ENCODE measurements at regions not wholly inside any gene's neighbourhood (a gene's known extent, or its start where the extent isn't known, plus 50 kb on each side); places are given as distances from the start of the nearest gene placed in this dataset.

DNA sequence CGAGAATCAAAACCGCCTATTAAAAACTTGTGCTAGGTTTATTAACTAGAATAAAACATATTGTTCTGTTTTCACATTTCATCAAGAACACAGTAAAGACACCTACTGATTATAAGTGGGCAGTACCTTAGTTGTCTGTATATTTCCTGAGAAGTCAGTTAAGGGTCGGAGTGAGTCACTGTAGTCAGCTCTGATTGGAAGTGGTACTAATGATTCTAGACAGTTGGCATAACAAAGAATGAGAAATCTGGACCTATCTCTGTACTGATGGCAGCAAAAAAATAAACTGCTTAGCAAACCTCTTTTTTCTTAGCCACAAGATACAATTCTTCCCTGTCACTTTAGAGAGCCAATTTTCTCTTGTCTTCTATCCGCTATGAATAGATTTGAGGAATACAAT, 387.3 kb upstream of the ADGRB3 start:
- TF ChIP-seq, protein P1, sequence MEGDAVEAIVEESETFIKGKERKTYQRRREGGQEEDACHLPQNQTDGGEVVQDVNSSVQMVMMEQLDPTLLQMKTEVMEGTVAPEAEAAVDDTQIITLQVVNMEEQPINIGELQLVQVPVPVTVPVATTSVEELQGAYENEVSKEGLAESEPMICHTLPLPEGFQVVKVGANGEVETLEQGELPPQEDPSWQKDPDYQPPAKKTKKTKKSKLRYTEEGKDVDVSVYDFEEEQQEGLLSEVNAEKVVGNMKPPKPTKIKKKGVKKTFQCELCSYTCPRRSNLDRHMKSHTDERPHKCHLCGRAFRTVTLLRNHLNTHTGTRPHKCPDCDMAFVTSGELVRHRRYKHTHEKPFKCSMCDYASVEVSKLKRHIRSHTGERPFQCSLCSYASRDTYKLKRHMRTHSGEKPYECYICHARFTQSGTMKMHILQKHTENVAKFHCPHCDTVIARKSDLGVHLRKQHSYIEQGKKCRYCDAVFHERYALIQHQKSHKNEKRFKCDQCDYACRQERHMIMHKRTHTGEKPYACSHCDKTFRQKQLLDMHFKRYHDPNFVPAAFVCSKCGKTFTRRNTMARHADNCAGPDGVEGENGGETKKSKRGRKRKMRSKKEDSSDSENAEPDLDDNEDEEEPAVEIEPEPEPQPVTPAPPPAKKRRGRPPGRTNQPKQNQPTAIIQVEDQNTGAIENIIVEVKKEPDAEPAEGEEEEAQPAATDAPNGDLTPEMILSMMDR (IDR thresholded peaks at IDR 0.05): no peak
- H3K27me3 ChIP-seq: no peaks in the 10 kb centered on the region
- DNase-seq (ENCODE audit: low spot score): no peak
- H3K36me3 ChIP-seq: no peaks in the 10 kb centered on the region
- no peak overlapping the region for H3K4me3 ChIP-seq
- H3K27ac ChIP-seq: no peak overlapping the region
- peaks cover 0 to 4% of the 10 kb centered on the region in 2 donors for H3K9me3 ChIP-seq
- no peaks in the 10 kb centered on the region for H3K4me1 ChIP-seq

DNA sequence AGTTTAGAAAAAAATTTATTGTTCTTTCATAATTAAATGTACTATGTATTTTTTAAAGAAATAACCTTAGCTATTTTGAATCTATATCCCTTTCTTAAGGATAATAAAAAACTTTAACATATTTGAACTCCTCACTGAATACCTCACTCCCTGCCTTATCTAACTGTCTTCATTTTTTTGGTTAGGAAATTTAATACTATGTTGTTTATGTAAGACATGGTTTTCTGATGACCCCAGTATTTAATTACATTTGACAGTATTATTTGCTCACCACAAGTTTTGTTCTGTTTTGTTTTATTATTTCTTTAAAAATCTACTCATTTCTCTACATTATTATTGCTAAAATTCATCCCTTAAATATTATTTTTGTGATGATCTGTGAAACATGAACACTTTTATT, 394.4 kb upstream of the ADGRB3 start:
- Histone ChIP-seq H3K36me3 (no peaks in the 10 kb centered on the region), H3K4me3 (no peak overlapping the region), H3K27ac (no peak overlapping the region), H3K4me1 (no peaks in the 10 kb centered on the region), H3K9me3 (no peaks in the 10 kb centered on the region), H3K27me3 (no peaks in the 10 kb centered on the region)
- no peak for DNase-seq (ENCODE audit: low spot score)
- TF ChIP-seq, protein P1 (IDR thresholded peaks at IDR 0.05): no peak

DNA sequence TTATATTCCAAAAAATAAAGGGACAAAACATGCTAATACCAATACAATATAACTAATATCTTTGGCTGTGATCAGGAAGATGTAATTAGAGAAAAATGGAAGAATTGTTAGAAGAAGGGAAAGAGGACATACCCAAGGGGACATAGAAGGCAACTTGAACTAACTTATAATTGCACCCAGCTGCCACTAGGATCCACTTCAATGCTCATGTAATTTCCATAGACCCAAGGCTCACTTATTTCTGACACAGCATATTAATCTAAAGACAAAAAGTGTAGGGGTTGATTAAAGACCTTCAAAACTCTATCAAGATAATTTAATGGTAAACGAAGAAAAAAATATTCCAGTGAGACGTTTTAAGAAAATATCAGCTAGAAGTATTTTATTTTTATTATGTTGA, 396.0 kb upstream of the ADGRB3 start:
- no peak overlapping the region for H3K4me3 ChIP-seq
- H3K36me3 ChIP-seq: no peaks in the 10 kb centered on the region
- no peak for DNase-seq (ENCODE audit: low spot score)
- H3K27ac ChIP-seq: no peak overlapping the region
- H3K27me3 ChIP-seq: no peaks in the 10 kb centered on the region
- TF ChIP-seq, protein P1 (IDR thresholded peaks at IDR 0.05): no peak
- no peaks in the 10 kb centered on the region for H3K9me3 ChIP-seq
- H3K4me1 ChIP-seq: no peaks in the 10 kb centered on the region

DNA sequence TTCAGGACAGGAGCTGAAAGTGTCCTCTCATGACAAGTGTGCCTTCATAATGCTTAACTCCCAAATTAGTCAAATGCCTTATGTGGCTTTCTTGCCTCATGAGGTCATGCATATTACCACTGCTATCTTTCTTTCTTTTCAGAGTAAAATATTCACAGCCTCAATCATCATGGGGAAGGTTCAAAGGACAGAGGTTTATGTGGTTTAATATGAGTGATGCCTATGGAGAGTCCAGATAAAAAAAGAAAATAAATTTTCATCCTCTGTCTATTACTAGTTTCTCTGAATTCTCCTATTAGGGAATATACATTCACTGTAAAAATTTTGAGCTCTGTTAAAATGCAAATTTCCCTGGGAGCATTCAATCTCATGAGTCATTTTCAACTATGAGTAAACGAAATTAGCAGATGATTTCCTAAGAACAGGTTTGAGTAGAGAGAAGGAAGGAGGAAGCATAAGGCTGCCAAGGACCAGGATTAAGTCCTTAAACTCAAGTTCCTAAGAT, 396.9 kb upstream of the ADGRB3 start:
- H3K27me3 ChIP-seq: no peaks in the 10 kb centered on the region
- no peak for DNase-seq (ENCODE audit: low spot score)
- H3K36me3 ChIP-seq: no peaks in the 10 kb centered on the region
- no peaks in the 10 kb centered on the region for H3K4me1 ChIP-seq
- H3K4me3 ChIP-seq: no peak overlapping the region
- no peak overlapping the region for H3K27ac ChIP-seq
- no peaks in the 10 kb centered on the region for H3K9me3 ChIP-seq
- TF ChIP-seq, protein P1 (IDR thresholded peaks at IDR 0.05): no peak

DNA sequence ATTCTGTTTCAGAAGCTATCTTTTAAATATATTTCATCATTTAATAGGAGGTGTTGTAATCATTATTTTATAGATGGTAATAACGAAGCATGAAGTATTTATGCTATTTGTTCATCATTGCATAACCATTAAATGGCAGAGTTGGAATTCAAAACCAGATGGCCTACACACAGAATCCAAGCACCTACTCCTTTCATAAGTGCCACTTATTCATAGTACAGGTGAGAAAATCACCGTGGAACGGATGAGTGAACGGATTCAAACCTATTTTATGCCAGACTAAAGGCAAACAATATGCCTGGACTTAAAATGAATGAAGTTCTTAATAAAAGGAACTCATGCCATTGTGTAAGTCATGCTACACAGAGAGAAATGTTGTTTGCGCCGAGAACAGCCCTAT, 397.9 kb upstream of the ADGRB3 start:
- H3K4me3 ChIP-seq: no peak overlapping the region
- DNase-seq (ENCODE audit: low spot score): no peak
- H3K4me1 ChIP-seq: no peaks in the 10 kb centered on the region
- no peak overlapping the region for H3K27ac ChIP-seq
- H3K9me3 ChIP-seq: no peaks in the 10 kb centered on the region
- no peaks in the 10 kb centered on the region for H3K36me3 ChIP-seq
- TF ChIP-seq, protein P1 (IDR thresholded peaks at IDR 0.05): no peak
- H3K27me3 ChIP-seq: no peaks in the 10 kb centered on the region

DNA sequence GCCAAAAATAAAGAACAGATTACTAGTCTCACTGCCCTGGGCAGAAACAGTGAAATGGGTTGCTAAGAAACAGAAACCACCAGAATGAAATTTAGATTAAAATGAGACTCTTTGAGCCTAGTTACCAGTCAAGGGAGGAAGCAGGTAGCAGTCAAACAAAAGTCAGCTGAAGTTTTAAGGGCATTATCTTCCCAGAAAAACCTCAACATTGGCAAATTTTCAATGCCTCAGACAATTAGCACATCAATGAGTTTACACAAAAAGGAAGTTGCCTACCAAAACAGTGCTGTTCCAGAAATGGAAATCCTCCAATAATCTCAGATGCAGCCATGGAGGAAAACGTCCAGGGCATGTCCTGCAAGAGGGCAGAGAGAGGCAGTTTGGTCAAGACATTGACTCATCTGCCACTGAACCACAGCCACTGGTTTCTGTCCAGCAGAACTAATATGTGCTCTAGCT, 399.7 kb upstream of the ADGRB3 start:
- TF ChIP-seq, protein P1 (IDR thresholded peaks at IDR 0.05): no peak
- Histone ChIP-seq H3K36me3 (no peaks in the 10 kb centered on the region), H3K4me3 (no peak overlapping the region), H3K4me1 (no peaks in the 10 kb centered on the region), H3K27me3 (no peaks in the 10 kb centered on the region), H3K9me3 (no peaks in the 10 kb centered on the region), H3K27ac (no peak overlapping the region)
- no peak for DNase-seq (ENCODE audit: low spot score)

Data from right atrium auricular region (tissue), 2 donors.